DOHH2 (cell line): ENCODE measurements at regions not wholly inside any gene's neighbourhood (a gene's known extent, or its start where the extent isn't known, plus 50 kb on each side); places are given as distances from the start of the nearest gene placed in this dataset.

Experiments used
- H3F3A ChIP-seq: fragments of 200-600 bp; sonication (generic), shearing (Covaris generic); 2 replicates; pipeline ENCODE4 v1.6.0; 2016; ENCODE audit warnings: antibody characterized with exemption, mild to moderate bottlenecking; ENCODE audit not compliant: control insufficient read depth, insufficient read depth
- H3K27ac ChIP-seq: fragments of 200-600 bp; sonication (generic); 2 replicates; pipeline ENCODE4 v1.5.1; 2014; ENCODE audit warnings: low read depth, mild to moderate bottlenecking, low read length, moderate library complexity
- H3K27me3 ChIP-seq: fragments of 200-600 bp; sonication (generic); 2 replicates; pipeline ENCODE4 v1.6.1; 2014; ENCODE audit warnings: mild to moderate bottlenecking, low read length, mixed read lengths; ENCODE audit not compliant: control insufficient read depth
- H3K36me3 ChIP-seq: fragments of 200-600 bp; sonication (generic); 2 replicates; pipeline ENCODE4 v1.6.1; 2014; ENCODE audit warnings: mild to moderate bottlenecking, low read length, moderate library complexity, mixed read lengths; ENCODE audit not compliant: control insufficient read depth
- H3K4me1 ChIP-seq: fragments of 200-600 bp; sonication (generic); 2 replicates; pipeline ENCODE4 v1.6.1; 2014; ENCODE audit warnings: mild to moderate bottlenecking, low read length, mixed read lengths; ENCODE audit not compliant: control insufficient read depth
- H3K4me2 ChIP-seq: fragments of 200-600 bp; sonication (generic); 2 replicates; pipeline ENCODE4 v1.6.0; 2014; ENCODE audit warnings: mild to moderate bottlenecking, low read length, moderate library complexity
- H3K4me3 ChIP-seq: fragments of 200-600 bp; sonication (generic); 2 replicates; pipeline ENCODE4 v1.5.1; 2014; ENCODE audit warnings: mild to moderate bottlenecking, low read length, mixed read lengths
- H3K79me2 ChIP-seq: fragments of 200-600 bp; sonication (generic); 2 replicates; pipeline ENCODE4 v1.6.1; 2014; ENCODE audit warnings: mild to moderate bottlenecking, low read length, mixed read lengths; ENCODE audit not compliant: control insufficient read depth
- H3K9me2 ChIP-seq: fragments of 200-600 bp; sonication (generic); replicated peaks from 2 replicates; pipeline ENCODE4 v1.6.1; 2014; ENCODE audit warnings: mild to moderate bottlenecking, low read length, mixed read lengths; ENCODE audit not compliant: control insufficient read depth
- H3K9me3 ChIP-seq: fragments of 200-600 bp; sonication (generic); 2 replicates; pipeline ENCODE4 v1.6.1; 2014; ENCODE audit warnings: antibody characterized with exemption, low read length, mixed read lengths; ENCODE audit not compliant: control insufficient read depth, insufficient read depth
- H4K20me1 ChIP-seq: fragments of 200-600 bp; sonication (generic); 2 replicates; pipeline ENCODE4 v1.6.0; 2014; ENCODE audit warnings: low read depth, mild to moderate bottlenecking, antibody characterized with exemption, low read length, moderate library complexity; ENCODE audit not compliant: control insufficient read depth, insufficient read depth
- EZH2phosphoT487 ChIP-seq: fragments of 200-600 bp; sonication (generic); IDR thresholded peaks from 2 replicates; pipeline ENCODE4 v1.6.1; 2017; ENCODE audit warnings: borderline replicate concordance, mild to moderate bottlenecking, antibody characterized with exemption, low read length, moderate library complexity, mixed read lengths
- TF ChIP-seq, protein P1 (sequence below): fragments of 200-600 bp; sonication (generic); IDR thresholded peaks from one replicate; pipeline ENCODE4 v1.5.1; 2014; ENCODE audit warnings: antibody characterized with exemption, mild to moderate bottlenecking, low read depth, low read length; ENCODE audit not compliant: poor library complexity, severe bottlenecking

- Histone ChIP-seq H3K9me3 (no peaks in the 10 kb centered on the region; the same call in 1 of the 2 replicates), H4K20me1 (no peaks in the 10 kb centered on the region), H3K79me2 (no peaks in the 10 kb centered on the region), H3K4me2 (no peak overlapping the region), H3K4me3 (no peak overlapping the region), H3K27ac (no peak overlapping the region), H3K4me1 (no peaks in the 10 kb centered on the region), H3K36me3 (no peaks in the 10 kb centered on the region), H3K27me3 (peaks cover 5% of the 10 kb centered on the region; the same call in 1 of the 2 replicates), H3F3A (no peaks in the 10 kb centered on the region), H3K9me2 (no peaks in the 10 kb centered on the region)
- TF ChIP-seq EZH2phosphoT487: no peak
- TF ChIP-seq, protein P1, sequence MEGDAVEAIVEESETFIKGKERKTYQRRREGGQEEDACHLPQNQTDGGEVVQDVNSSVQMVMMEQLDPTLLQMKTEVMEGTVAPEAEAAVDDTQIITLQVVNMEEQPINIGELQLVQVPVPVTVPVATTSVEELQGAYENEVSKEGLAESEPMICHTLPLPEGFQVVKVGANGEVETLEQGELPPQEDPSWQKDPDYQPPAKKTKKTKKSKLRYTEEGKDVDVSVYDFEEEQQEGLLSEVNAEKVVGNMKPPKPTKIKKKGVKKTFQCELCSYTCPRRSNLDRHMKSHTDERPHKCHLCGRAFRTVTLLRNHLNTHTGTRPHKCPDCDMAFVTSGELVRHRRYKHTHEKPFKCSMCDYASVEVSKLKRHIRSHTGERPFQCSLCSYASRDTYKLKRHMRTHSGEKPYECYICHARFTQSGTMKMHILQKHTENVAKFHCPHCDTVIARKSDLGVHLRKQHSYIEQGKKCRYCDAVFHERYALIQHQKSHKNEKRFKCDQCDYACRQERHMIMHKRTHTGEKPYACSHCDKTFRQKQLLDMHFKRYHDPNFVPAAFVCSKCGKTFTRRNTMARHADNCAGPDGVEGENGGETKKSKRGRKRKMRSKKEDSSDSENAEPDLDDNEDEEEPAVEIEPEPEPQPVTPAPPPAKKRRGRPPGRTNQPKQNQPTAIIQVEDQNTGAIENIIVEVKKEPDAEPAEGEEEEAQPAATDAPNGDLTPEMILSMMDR: no peak
Observed at GRCh38 chr6:20332441-20333006, 69.2 kb upstream of the E2F3 start.

- no peak overlapping the region for H3K27ac ChIP-seq
- H3K79me2 ChIP-seq: no peaks in the 10 kb centered on the region
- H3K4me2 ChIP-seq: no peak overlapping the region
Observed at GRCh38 chr6:20333721-20334269, 67.9 kb upstream of the E2F3 start.

DNA sequence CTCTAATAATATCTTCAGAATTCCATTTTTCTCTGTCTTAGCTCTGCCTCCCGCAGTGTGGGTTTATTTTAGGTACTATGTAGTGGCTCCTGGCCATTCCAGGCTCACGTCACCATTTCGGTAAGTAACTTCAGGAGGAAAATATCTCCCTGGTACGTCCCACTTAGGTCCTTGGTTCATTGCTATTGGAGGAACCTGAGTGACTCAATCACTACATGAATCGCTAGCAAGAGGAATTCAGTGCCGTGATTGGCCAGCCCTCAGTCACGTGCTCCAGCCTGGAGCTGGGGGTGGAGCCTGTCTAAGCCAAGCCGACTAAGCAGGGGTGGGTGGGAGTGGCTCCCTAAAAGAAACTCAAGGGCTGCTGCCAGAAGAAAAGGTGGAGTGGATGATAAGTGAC lies 67.3 kb upstream of the E2F3 start:
- H3K27me3 ChIP-seq: 0 out of 2 replicates have a peak, but pooled peaks cover 2% of the 10 kb centered on the region

More at GRCh38 chr6:20333721-20334269, 67.9 kb upstream of the E2F3 start:
- H3F3A ChIP-seq: no peaks in the 10 kb centered on the region
- no peaks in the 10 kb centered on the region for H3K9me2 ChIP-seq
- H3K9me3 ChIP-seq: no peaks in the 10 kb centered on the region; the same call in 1 of the 2 replicates
- no peak overlapping the region for H3K4me3 ChIP-seq
- TF ChIP-seq, protein P1: no peak
- no peak for TF ChIP-seq EZH2phosphoT487
- H3K4me1 ChIP-seq: no peaks in the 10 kb centered on the region
- H4K20me1 ChIP-seq: no peaks in the 10 kb centered on the region
- no peaks in the 10 kb centered on the region for H3K36me3 ChIP-seq
- 0 out of 2 replicates have a peak, but pooled peaks cover 2% of the 10 kb centered on the region for H3K27me3 ChIP-seq

More for the DNA sequence above, 67.3 kb upstream of the E2F3 start:
- Histone ChIP-seq H3K36me3 (no peaks in the 10 kb centered on the region), H3F3A (no peaks in the 10 kb centered on the region), H3K4me2 (no peak overlapping the region), H3K79me2 (no peaks in the 10 kb centered on the region), H3K9me2 (no peaks in the 10 kb centered on the region), H3K9me3 (no peaks in the 10 kb centered on the region; the same call in 1 of the 2 replicates), H3K4me3 (no peak overlapping the region), H3K27ac (no peak overlapping the region), H3K4me1 (no peaks in the 10 kb centered on the region), H4K20me1 (no peaks in the 10 kb centered on the region)
- TF ChIP-seq, protein P1: no peak
- TF ChIP-seq EZH2phosphoT487: no peak
